Gastroesophageal sphincter (tissue), 4 donors: ENCODE measurements at regions not wholly inside any gene's neighbourhood (a gene's known extent, or its start where the extent isn't known, plus 50 kb on each side); places are given as distances from the start of the nearest gene placed in this dataset.

ENCODE experiments used
- ATAC-seq: fragments of 150-250 bp; one replicate; pipeline ENCODE4 v1.9.1; 2016; ENCODE audit warnings: mild to moderate bottlenecking, moderate library complexity
- H3K27ac ChIP-seq, 4 donors: fragments of 200-600 bp; sonication (generic) in 3 of 4; 1 replicate in 3 of 4; 2 replicates in 1 of 4; pipeline ENCODE4 v1.5.1; 2016 to 2019
- H3K27me3 ChIP-seq: fragments of 200-600 bp; sonication (generic); one replicate; pipeline ENCODE4 v1.5.1; 2019
- H3K36me3 ChIP-seq, 2 donors: fragments of 200-600 bp; sonication (generic); one replicate each; pipeline ENCODE4 v1.5.1; 2019; ENCODE audit warnings: control low read depth in 1 of 2
- H3K4me1 ChIP-seq, 3 donors: fragments of 200-600 bp; sonication (generic); 1 replicate in 2 of 3; 2 replicates in 1 of 3; pipeline ENCODE4 v1.5.1; 2016 to 2019; ENCODE audit warnings: control low read depth in 2 of 3
- H3K4me3 ChIP-seq, 2 donors: fragments of 200-600 bp; sonication (generic); one replicate each; pipeline ENCODE4 v1.5.1; 2019; ENCODE audit warnings: mild to moderate bottlenecking in 1 of 2, moderate library complexity in 1 of 2
- H3K9me3 ChIP-seq, 3 donors: fragments of 200-600 bp; sonication (generic); one replicate each; pipeline ENCODE4 v1.5.1; 2017 to 2019; ENCODE audit warnings: control low read depth in 2 of 3
- EP300 ChIP-seq: sonication (generic); formaldehyde crosslinking; IDR thresholded peaks from one replicate; pipeline ENCODE4 v1.6.1; 2017; ENCODE audit warnings: antibody characterized with exemption, mild to moderate bottlenecking
- POLR2A ChIP-seq, 2 donors: fragments of 450-650 bp; IDR thresholded peaks; one replicate each; pipeline ENCODE4 v1.6.1; 2017; ENCODE audit warnings: antibody characterized with exemption in 2 of 2, mild to moderate bottlenecking in 2 of 2, moderate library complexity in 1 of 2
- POLR2AphosphoS5 ChIP-seq: sonication (generic); formaldehyde crosslinking; IDR thresholded peaks from one replicate; pipeline ENCODE4 v1.6.1; 2017; ENCODE audit warnings: antibody characterized with exemption
- WGBS, 2 donors: methylation state at CpG; one replicate each; pipeline ENCODE4 v1.1.5; 2018; ENCODE audit warnings: low coverage in 1 of 2; 5-methylcytosine and 5-hydroxymethylcytosine counted together
- TF ChIP-seq, protein P1 (sequence below), 4 experiments: fragments of 200-600 bp in 2 of 4; fragments of 450-650 bp in 2 of 4; sonication (generic) in 1 of 4; IDR thresholded peaks; one replicate each; pipeline ENCODE4 v1.5.1; 2017 to 2019; ENCODE audit warnings: antibody characterized with exemption in 4 of 4, mild to moderate bottlenecking in 2 of 4, moderate library complexity in 2 of 4

GRCh38 chr7:119197172-119197876, 972.8 kb downstream of the ANKRD7 start:
- Histone ChIP-seq H3K27me3 (no peaks in the 10 kb centered on the region), H3K36me3 (no peaks in the 10 kb centered on the region), H3K4me3 (no peak overlapping the region), H3K4me1 (no peaks in the 10 kb centered on the region), H3K9me3 (peaks cover 0 to 11% (median 0%) of the 10 kb centered on the region in 3 donors), H3K27ac (no peak overlapping the region)
- no peak for ATAC-seq
- WGBS, 2 donors, result 88 to 100% methylated on average over 1 to 4 of the region's 9 CpGs
- TF ChIP-seq, protein P1, sequence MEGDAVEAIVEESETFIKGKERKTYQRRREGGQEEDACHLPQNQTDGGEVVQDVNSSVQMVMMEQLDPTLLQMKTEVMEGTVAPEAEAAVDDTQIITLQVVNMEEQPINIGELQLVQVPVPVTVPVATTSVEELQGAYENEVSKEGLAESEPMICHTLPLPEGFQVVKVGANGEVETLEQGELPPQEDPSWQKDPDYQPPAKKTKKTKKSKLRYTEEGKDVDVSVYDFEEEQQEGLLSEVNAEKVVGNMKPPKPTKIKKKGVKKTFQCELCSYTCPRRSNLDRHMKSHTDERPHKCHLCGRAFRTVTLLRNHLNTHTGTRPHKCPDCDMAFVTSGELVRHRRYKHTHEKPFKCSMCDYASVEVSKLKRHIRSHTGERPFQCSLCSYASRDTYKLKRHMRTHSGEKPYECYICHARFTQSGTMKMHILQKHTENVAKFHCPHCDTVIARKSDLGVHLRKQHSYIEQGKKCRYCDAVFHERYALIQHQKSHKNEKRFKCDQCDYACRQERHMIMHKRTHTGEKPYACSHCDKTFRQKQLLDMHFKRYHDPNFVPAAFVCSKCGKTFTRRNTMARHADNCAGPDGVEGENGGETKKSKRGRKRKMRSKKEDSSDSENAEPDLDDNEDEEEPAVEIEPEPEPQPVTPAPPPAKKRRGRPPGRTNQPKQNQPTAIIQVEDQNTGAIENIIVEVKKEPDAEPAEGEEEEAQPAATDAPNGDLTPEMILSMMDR (IDR thresholded peaks at IDR 0.05), result no peak
- TF ChIP-seq POLR2AphosphoS5 (no peak), POLR2A (IDR thresholded peaks at IDR 0.05) (no peak), EP300 (no peak)

DNA sequence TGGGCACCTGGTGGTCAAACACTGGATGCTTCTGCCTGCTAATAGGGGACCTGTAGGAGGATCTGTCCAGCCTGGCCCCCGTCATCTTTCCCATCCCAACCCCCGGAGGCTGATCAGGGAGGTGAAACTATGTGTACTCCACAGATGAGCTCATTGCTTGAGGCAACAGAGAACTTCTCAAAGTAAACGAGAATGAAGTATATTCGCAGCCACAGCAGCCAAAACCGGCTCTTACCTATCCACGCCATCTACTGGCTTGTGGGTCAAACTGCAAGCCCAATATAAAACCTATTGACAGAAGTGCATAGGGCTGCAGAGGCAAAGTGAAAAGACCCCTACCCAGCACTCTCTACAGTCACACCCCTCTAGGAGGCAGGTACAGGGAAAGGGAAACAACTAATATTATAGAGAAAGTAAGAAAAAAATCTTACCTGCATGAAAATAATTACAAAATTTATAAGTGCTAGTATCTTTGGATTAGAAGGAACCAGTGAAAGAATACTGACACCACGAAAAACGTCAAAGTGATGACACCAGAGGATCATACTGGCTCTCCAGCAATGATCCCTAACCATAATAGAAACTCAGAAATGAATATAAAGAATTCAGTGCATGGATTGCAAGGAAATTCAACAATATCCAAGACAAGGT, 973.5 kb downstream of the ANKRD7 start:
- Histone ChIP-seq H3K4me1 (no peaks in the 10 kb centered on the region), H3K27ac (no peak overlapping the region), H3K4me3 (no peak overlapping the region), H3K27me3 (no peaks in the 10 kb centered on the region), H3K9me3 (peaks cover 0 to 11% (median 0%) of the 10 kb centered on the region in 3 donors), H3K36me3 (no peaks in the 10 kb centered on the region)
- no peak for ATAC-seq
- 34 to 65% methylated on average over 2 to 5 of the region's 8 CpGs for WGBS, 2 donors
- no peak for TF ChIP-seq EP300
- TF ChIP-seq, protein P1 (IDR thresholded peaks at IDR 0.05), result peak in 2 of 4 experiments; percentile 12 to 38

DNA sequence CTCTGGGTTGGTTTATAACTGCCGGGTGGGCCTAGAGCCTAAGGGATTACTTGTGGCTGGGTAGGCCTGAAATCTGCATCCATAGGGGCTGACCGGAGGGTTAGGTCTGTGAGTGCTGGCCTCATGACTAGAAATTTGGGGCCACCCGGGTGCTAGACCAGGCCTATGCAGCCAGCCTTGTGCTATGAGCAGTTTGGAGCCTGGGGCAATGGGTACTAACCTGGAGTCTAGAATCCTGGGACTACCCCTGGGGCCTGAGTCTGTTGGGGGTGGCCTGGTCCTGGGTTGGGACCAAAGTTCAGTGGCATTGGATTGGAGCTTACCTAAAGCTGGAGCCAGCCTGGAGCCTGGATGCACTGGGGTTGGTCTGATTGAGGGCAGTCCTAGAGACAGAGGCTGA, 995.2 kb downstream of the ANKRD7 start:
- H3K4me1 ChIP-seq, result no peaks in the 10 kb centered on the region
- peaks cover 0 to 24% (median 0%) of the 10 kb centered on the region in 3 donors for H3K9me3 ChIP-seq
- H3K27me3 ChIP-seq, result no peaks in the 10 kb centered on the region
- H3K36me3 ChIP-seq, result no peaks in the 10 kb centered on the region
- no peak for TF ChIP-seq POLR2A (IDR thresholded peaks at IDR 0.05)
- TF ChIP-seq EP300, result no peak
- TF ChIP-seq, protein P1 (IDR thresholded peaks at IDR 0.05), result no peak
- no peak for TF ChIP-seq POLR2AphosphoS5
- no peak for ATAC-seq
- no peak overlapping the region for H3K27ac ChIP-seq
- no peak overlapping the region for H3K4me3 ChIP-seq
- WGBS, 2 donors, result no CpG with 5 or more reads among the region's 3 CpGs

DNA sequence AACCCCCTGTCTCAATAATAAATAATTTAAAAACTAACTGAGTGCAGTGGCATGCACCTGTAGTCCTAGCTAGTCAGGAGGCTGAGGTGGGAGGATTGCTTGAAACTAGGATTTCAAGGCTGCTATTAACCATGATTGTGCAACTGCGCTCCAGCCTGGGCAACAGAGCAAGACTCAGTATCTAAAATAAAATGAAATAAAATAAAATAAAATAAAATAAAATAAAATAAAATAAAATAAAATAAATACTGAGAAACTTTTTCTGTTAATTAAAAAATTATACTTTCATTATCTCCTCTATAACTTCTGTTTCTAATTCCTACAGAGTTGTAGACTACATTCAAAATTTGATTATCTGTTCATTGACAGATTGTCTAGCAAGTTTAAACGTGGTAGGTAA, 999.4 kb downstream of the ANKRD7 start:
- Histone ChIP-seq H3K9me3 (peaks cover 0 to 5% (median 0%) of the 10 kb centered on the region in 3 donors), H3K36me3 (no peaks in the 10 kb centered on the region), H3K4me1 (no peaks in the 10 kb centered on the region), H3K27me3 (no peaks in the 10 kb centered on the region), H3K4me3 (no peak overlapping the region), H3K27ac (no peak overlapping the region)
- TF ChIP-seq POLR2A (IDR thresholded peaks at IDR 0.05) (no peak), POLR2AphosphoS5 (no peak), EP300 (no peak)
- TF ChIP-seq, protein P1 (IDR thresholded peaks at IDR 0.05), result no peak
- 53 to 61% methylated on average over 2 of the region's 2 CpGs for WGBS, 2 donors
- no peak for ATAC-seq

DNA sequence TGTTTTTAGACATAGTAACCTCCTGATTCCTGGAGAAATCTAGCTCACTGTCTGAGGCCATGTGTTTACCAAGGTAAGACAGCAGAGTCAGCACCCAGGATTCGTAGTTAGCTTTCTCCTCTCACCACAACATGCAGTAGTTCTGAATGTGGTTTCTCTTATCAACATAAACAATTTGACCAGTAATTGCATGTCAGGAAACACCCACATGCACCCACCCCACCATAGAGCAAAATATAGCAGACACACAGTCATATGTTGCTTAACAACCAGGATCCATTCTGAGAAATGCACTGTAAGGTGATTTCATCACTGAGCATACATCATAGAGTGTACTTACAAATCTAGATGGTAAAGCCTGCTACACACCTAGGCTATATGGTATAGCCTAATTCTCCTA, 1004.0 kb downstream of the ANKRD7 start:
- Histone ChIP-seq H3K36me3 (no peaks in the 10 kb centered on the region), H3K9me3 (no peaks in the 10 kb centered on the region), H3K4me1 (no peaks in the 10 kb centered on the region), H3K27me3 (no peaks in the 10 kb centered on the region), H3K27ac (no peak overlapping the region), H3K4me3 (no peak overlapping the region)
- 75 to 100% methylated on average over 1 of the region's 1 CpG for WGBS, 2 donors
- TF ChIP-seq EP300 (no peak), POLR2AphosphoS5 (no peak), POLR2A (IDR thresholded peaks at IDR 0.05) (no peak)
- TF ChIP-seq, protein P1 (IDR thresholded peaks at IDR 0.05), result no peak
- no peak for ATAC-seq
